ENCODE measurements at regions not wholly inside any gene's neighbourhood (a gene's known extent, or its start where the extent isn't known, plus 50 kb on each side); places are given as distances from the start of the nearest gene placed in this dataset.

- 0% methylated on average over 1 of the region's 1 CpG for WGBS
- Histone ChIP-seq H3K9me3 (peaks cover 0 to 9% (median 3%) of the 10 kb centered on the region in 4 donors), H3K4me1 (no peaks in the 10 kb centered on the region), H3K27me3 (no peaks in the 10 kb centered on the region), H3K36me3 (no peaks in the 10 kb centered on the region), H3K27ac (replicated peaks in 1 of 4) (no peak overlapping the region), H3K4me3 (no peak overlapping the region)
- DNase-seq (ENCODE audit: extremely low spot score) = no peak
- intact Hi-C loops (cut with DNase I) = no loop called here
- TF ChIP-seq CTCF (IDR thresholded peaks at IDR 0.05) (no peak), POLR2AphosphoS5 (IDR thresholded peaks at IDR 0.05) (no peak), EP300 (IDR thresholded peaks at IDR 0.05) (no peak), POLR2A (IDR thresholded peaks at IDR 0.05; ENCODE audit: low read depth) (no peak)
Observed at GRCh38 chr9:28900406-28900805, 1327.1 kb upstream of the C9orf72 start.

GRCh38 chr9:28909526-28909925 lies 1336.2 kb upstream of the C9orf72 start:
- no peaks in the 10 kb centered on the region for H3K27me3 ChIP-seq
- H3K9me3 ChIP-seq = no peaks in the 10 kb centered on the region
- no peak for TF ChIP-seq POLR2A (IDR thresholded peaks at IDR 0.05; ENCODE audit: low read depth)
- TF ChIP-seq POLR2AphosphoS5 (IDR thresholded peaks at IDR 0.05) = no peak
- no peak for TF ChIP-seq CTCF (IDR thresholded peaks at IDR 0.05)
- TF ChIP-seq EP300 (IDR thresholded peaks at IDR 0.05) = no peak
- no peak for DNase-seq (ENCODE audit: extremely low spot score)
- intact Hi-C loops (cut with DNase I) = no loop called here
- WGBS = 78% methylated on average over 1 of the region's 1 CpG
- H3K27ac ChIP-seq (replicated peaks in 1 of 4) = no peak overlapping the region
- no peaks in the 10 kb centered on the region for H3K36me3 ChIP-seq
- H3K4me3 ChIP-seq = no peak overlapping the region
- H3K4me1 ChIP-seq = no peaks in the 10 kb centered on the region

- TF ChIP-seq EP300 (IDR thresholded peaks at IDR 0.05) (no peak), CTCF (IDR thresholded peaks at IDR 0.05) (no peak), POLR2A (IDR thresholded peaks at IDR 0.05; ENCODE audit: low read depth) (no peak), POLR2AphosphoS5 (IDR thresholded peaks at IDR 0.05) (no peak)
Observed at GRCh38 chr9:28912621-28913020, 1339.3 kb upstream of the C9orf72 start.

GRCh38 chr9:28915202-28915930 lies 1342.1 kb upstream of the C9orf72 start:
- WGBS = 83% methylated on average over 2 of the region's 2 CpGs
- intact Hi-C loops (cut with DNase I) = no loop called here

More at GRCh38 chr9:28912621-28913020, 1339.3 kb upstream of the C9orf72 start:
- Histone ChIP-seq H3K27ac (replicated peaks in 1 of 4) (no peak overlapping the region), H3K4me3 (no peak overlapping the region), H3K4me1 (no peaks in the 10 kb centered on the region), H3K9me3 (no peaks in the 10 kb centered on the region), H3K27me3 (no peaks in the 10 kb centered on the region), H3K36me3 (no peaks in the 10 kb centered on the region)
- 88% methylated on average over 2 of the region's 2 CpGs for WGBS
- intact Hi-C loops (cut with DNase I) = no loop called here
- DNase-seq (ENCODE audit: extremely low spot score) = no peak

More at GRCh38 chr9:28915202-28915930, 1342.1 kb upstream of the C9orf72 start:
- TF ChIP-seq POLR2AphosphoS5 (IDR thresholded peaks at IDR 0.05) (no peak), EP300 (IDR thresholded peaks at IDR 0.05) (no peak), POLR2A (IDR thresholded peaks at IDR 0.05; ENCODE audit: low read depth) (no peak), CTCF (IDR thresholded peaks at IDR 0.05) (no peak)
- Histone ChIP-seq H3K36me3 (no peaks in the 10 kb centered on the region), H3K4me3 (no peak overlapping the region), H3K9me3 (no peaks in the 10 kb centered on the region), H3K27ac (replicated peaks in 1 of 4) (no peak overlapping the region), H3K27me3 (no peaks in the 10 kb centered on the region), H3K4me1 (no peaks in the 10 kb centered on the region)
- no peak for DNase-seq (ENCODE audit: extremely low spot score)

All from esophagus muscularis mucosa (tissue), 4 donors.